GM12878 (cell line): ENCODE measurements at regions not wholly inside any gene's neighbourhood (a gene's known extent, or its start where the extent isn't known, plus 50 kb on each side); places are given as distances from the start of the nearest gene placed in this dataset.

Experiments used
- ATAC-seq: fragments of 200-7000 bp; cut with Tn5 transposase; 3 replicates; pipeline ENCODE4 v1.9.1; 2020; ENCODE audit warnings: mild to moderate bottlenecking, moderate library complexity
- BruUV-seq: library from RNA; stranded (reverse); fragments of 400-500 nt; replicated peaks from 2 replicates; lab custom pipeline; 2021; lab: Mats Ljungman, UMichigan
- CTCF ChIA-PET: fragments of 300-600 bp; sonication (Branson Sonifier 250); formaldehyde crosslinking; extraction: SDS; loops from one replicate; lab custom pipeline; 2021; ENCODE audit warnings: inconsistent platforms; lab: Yijun Ruan, JAX
- POLR2A ChIA-PET: fragments of 350-600 bp; formaldehyde crosslinking; extraction: SDS; loops from one replicate; lab custom pipeline; 2021; ENCODE audit warnings: inconsistent platforms; lab: Charles Lee
- RAD21 ChIA-PET: fragments of 300-600 bp; sonication (Branson Sonifier 250); formaldehyde crosslinking; loops from one replicate; lab custom pipeline; 2023; ENCODE audit warnings: antibody characterized with exemption; ENCODE audit not compliant: unreplicated experiment; lab: Charles Lee
- SMC1A ChIA-PET: fragments of 300-600 bp; sonication (Branson Sonifier 250); formaldehyde crosslinking; loops from one replicate; lab custom pipeline; 2023; ENCODE audit not compliant: unreplicated experiment, uncharacterized antibody; lab: Charles Lee
- DNase-seq: peaks from one replicate; pipeline ENCODE4 v3.0.0-alpha.2; 2011; ENCODE audit warnings: low read depth, low spot score
- FAIRE-seq: peaks from 3 replicates; lab custom pipeline; 2011; peaks lifted over from hg19 to GRCh38; lab: Jason Lieb, UNC
- H2AFZ ChIP-seq: 2 replicates; pipeline ENCODE4 v1.6.0; 2011; ENCODE audit warnings: low read depth, low read length, control low read depth; ENCODE audit not compliant: control insufficient read depth
- H3K27ac ChIP-seq: 2 replicates; pipeline ENCODE4 v1.5.1; 2011; ENCODE audit warnings: control low read depth; ENCODE audit not compliant: control insufficient read depth, insufficient read depth
- H3K27me3 ChIP-seq, 2 experiments: replicated peaks in 1 of 2; 2 replicates each; pipeline versions ENCODE4 v1.6.0 to v1.6.1; 2011; ENCODE audit warnings: low read length in 1 of 2; ENCODE audit not compliant: control insufficient read depth in 2 of 2, insufficient read depth in 2 of 2
- H3K36me3 ChIP-seq, 2 experiments: 2 replicates each; pipeline ENCODE4 v1.5.1; 2011; ENCODE audit warnings: low read length in 1 of 2; ENCODE audit not compliant: control insufficient read depth in 2 of 2, insufficient read depth in 2 of 2
- H3K4me1 ChIP-seq: 2 replicates; pipeline ENCODE4 v1.6.1; 2011; ENCODE audit warnings: mild to moderate bottlenecking, low read length, moderate library complexity, mixed read lengths; ENCODE audit not compliant: control insufficient read depth, insufficient read depth
- H3K4me2 ChIP-seq: 2 replicates; pipeline ENCODE4 v1.6.0; 2011; ENCODE audit warnings: control low read depth; ENCODE audit not compliant: control insufficient read depth, insufficient read depth
- H3K4me3 ChIP-seq: fragments of 200-600 bp; sonication (generic); 2 replicates; pipeline ENCODE4 v1.5.1; 2016
- H3K79me2 ChIP-seq: 2 replicates; pipeline ENCODE4 v1.6.0; 2011; ENCODE audit warnings: low read length; ENCODE audit not compliant: control insufficient read depth, insufficient read depth
- H3K9ac ChIP-seq: 2 replicates; pipeline ENCODE4 v1.8.0; 2011; ENCODE audit warnings: low read length, control low read depth, mixed read lengths; ENCODE audit not compliant: control insufficient read depth, insufficient read depth
- H3K9me3 ChIP-seq: replicated peaks from 3 replicates; pipeline ENCODE4 v1.5.1; 2011; ENCODE audit warnings: mild to moderate bottlenecking, low read length; ENCODE audit not compliant: control insufficient read depth, insufficient read depth
- H4K20me1 ChIP-seq: 2 replicates; pipeline ENCODE4 v1.6.0; 2011; ENCODE audit not compliant: control insufficient read depth, insufficient read depth
- CHD4 ChIP-seq: fragments of 200-600 bp; sonication (generic); IDR thresholded peaks from 2 replicates; pipeline ENCODE4 v1.6.1; 2016; ENCODE audit warnings: mild to moderate bottlenecking
- CREM ChIP-seq: IDR thresholded peaks from 2 replicates; pipeline ENCODE4 v1.6.1; 2014; ENCODE audit warnings: antibody characterized with exemption, low read depth
- GABPA ChIP-seq: IDR thresholded peaks from 2 replicates; pipeline ENCODE4 v1.6.1; 2014; ENCODE audit warnings: antibody characterized with exemption, low read depth, mild to moderate bottlenecking, inconsistent platforms
- NFYB ChIP-seq: IDR thresholded peaks from 2 replicates; pipeline ENCODE4 v1.6.1; 2011; ENCODE audit warnings: low read depth, mild to moderate bottlenecking, low read length, improper control_type of control experiment, moderate library complexity; ENCODE audit not compliant: insufficient read depth
- PML ChIP-seq: IDR thresholded peaks from 2 replicates; pipeline ENCODE4 v1.6.1; 2012; ENCODE audit warnings: low read length, inconsistent platforms
- RUNX3 ChIP-seq: IDR thresholded peaks from 2 replicates; pipeline ENCODE4 v1.6.1; 2012; ENCODE audit warnings: low read length, inconsistent platforms
- WGBS: methylation state at CpG from one replicate; pipeline ENCODE4 v1.1.6; 2016; ENCODE audit warnings: low lambda C conversion rate; ENCODE audit not compliant: insufficient replicate concordance, insufficient coverage; ENCODE audit errors: missing lambda C conversion rate; 5-methylcytosine and 5-hydroxymethylcytosine counted together
- in situ Hi-C: fragments of 300-500 bp; cut with MboI; formaldehyde crosslinking; loops from 9 replicates; pipeline ENCODE4 v1.14.3; 2018; ENCODE audit warnings: mixed read lengths
- intact Hi-C: fragments of 100-400 bp; cut with micrococcal nuclease; formaldehyde crosslinking; loops from one replicate; pipeline ENCODE4 v1.14.2; 2022; ENCODE audit not compliant: unreplicated experiment
- TF ChIP-seq, protein P1 (sequence below): IDR thresholded peaks from 2 replicates; pipeline ENCODE4 v1.6.1; 2011; ENCODE audit warnings: low read depth, mild to moderate bottlenecking, low read length, moderate library complexity, borderline replicate concordance; ENCODE audit errors: extremely low read depth
- TF ChIP-seq, protein P2 (sequence below): fragments of 450-650 bp; IDR thresholded peaks from 2 replicates; pipeline ENCODE4 v1.6.1; 2018; ENCODE audit warnings: mild to moderate bottlenecking, low read depth, moderate library complexity; ENCODE audit not compliant: partially characterized antibody
- TF ChIP-seq, protein P3 (sequence below): fragments of 150-350 bp; IDR thresholded peaks from 2 replicates; pipeline ENCODE4 v1.6.1; 2014; ENCODE audit warnings: mild to moderate bottlenecking, low read depth, low read length
- TF ChIP-seq, protein P4 (sequence below): IDR thresholded peaks from 2 replicates; pipeline ENCODE4 v1.6.1; 2012; ENCODE audit warnings: low read depth, low read length, improper control_type of control experiment

- Histone ChIP-seq H3K27me3 (no peaks in the 10 kb centered on the region), H3K4me3 (no peak overlapping the region), H3K9ac (no peak overlapping the region), H2AFZ (no peak overlapping the region), H3K36me3 (no peaks in the 10 kb centered on the region), H3K4me2 (no peak overlapping the region), H3K4me1 (no peaks in the 10 kb centered on the region), H3K79me2 (no peaks in the 10 kb centered on the region), H4K20me1 (no peaks in the 10 kb centered on the region), H3K9me3 (no peaks in the 10 kb centered on the region), H3K27ac (no peak overlapping the region)
- CTCF ChIA-PET = no interaction called here
- RAD21 ChIA-PET = no interaction called here
- POLR2A ChIA-PET = no interaction called here
- DNase-seq (no peak), ATAC-seq (no peak), FAIRE-seq (no peak)
- in situ Hi-C loops (no loop called here), intact Hi-C loops (no loop called here)
- TF ChIP-seq, protein P1, sequence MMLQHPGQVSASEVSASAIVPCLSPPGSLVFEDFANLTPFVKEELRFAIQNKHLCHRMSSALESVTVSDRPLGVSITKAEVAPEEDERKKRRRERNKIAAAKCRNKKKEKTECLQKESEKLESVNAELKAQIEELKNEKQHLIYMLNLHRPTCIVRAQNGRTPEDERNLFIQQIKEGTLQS = no peak
- TF ChIP-seq RUNX3 = no peak
- TF ChIP-seq GABPA = no peak
- TF ChIP-seq CREM = no peak
- TF ChIP-seq CHD4 = no peak
- no peak for TF ChIP-seq NFYB
- TF ChIP-seq, protein P2, sequence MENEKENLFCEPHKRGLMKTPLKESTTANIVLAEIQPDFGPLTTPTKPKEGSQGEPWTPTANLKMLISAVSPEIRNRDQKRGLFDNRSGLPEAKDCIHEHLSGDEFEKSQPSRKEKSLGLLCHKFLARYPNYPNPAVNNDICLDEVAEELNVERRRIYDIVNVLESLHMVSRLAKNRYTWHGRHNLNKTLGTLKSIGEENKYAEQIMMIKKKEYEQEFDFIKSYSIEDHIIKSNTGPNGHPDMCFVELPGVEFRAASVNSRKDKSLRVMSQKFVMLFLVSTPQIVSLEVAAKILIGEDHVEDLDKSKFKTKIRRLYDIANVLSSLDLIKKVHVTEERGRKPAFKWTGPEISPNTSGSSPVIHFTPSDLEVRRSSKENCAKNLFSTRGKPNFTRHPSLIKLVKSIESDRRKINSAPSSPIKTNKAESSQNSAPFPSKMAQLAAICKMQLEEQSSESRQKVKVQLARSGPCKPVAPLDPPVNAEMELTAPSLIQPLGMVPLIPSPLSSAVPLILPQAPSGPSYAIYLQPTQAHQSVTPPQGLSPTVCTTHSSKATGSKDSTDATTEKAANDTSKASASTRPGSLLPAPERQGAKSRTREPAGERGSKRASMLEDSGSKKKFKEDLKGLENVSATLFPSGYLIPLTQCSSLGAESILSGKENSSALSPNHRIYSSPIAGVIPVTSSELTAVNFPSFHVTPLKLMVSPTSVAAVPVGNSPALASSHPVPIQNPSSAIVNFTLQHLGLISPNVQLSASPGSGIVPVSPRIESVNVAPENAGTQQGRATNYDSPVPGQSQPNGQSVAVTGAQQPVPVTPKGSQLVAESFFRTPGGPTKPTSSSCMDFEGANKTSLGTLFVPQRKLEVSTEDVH = no peak
- TF ChIP-seq, protein P3, sequence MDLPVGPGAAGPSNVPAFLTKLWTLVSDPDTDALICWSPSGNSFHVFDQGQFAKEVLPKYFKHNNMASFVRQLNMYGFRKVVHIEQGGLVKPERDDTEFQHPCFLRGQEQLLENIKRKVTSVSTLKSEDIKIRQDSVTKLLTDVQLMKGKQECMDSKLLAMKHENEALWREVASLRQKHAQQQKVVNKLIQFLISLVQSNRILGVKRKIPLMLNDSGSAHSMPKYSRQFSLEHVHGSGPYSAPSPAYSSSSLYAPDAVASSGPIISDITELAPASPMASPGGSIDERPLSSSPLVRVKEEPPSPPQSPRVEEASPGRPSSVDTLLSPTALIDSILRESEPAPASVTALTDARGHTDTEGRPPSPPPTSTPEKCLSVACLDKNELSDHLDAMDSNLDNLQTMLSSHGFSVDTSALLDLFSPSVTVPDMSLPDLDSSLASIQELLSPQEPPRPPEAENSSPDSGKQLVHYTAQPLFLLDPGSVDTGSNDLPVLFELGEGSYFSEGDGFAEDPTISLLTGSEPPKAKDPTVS = no peak
- TF ChIP-seq PML = no peak
- TF ChIP-seq, protein P4, sequence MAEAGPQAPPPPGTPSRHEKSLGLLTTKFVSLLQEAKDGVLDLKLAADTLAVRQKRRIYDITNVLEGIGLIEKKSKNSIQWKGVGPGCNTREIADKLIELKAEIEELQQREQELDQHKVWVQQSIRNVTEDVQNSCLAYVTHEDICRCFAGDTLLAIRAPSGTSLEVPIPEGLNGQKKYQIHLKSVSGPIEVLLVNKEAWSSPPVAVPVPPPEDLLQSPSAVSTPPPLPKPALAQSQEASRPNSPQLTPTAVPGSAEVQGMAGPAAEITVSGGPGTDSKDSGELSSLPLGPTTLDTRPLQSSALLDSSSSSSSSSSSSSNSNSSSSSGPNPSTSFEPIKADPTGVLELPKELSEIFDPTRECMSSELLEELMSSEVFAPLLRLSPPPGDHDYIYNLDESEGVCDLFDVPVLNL = no peak
- SMC1A ChIA-PET = no interaction called here
- no TSS peak for BruUV-seq
- WGBS = 0% methylated on average over 1 of the region's 1 CpG
These were observed 433.2 kb upstream of the BCHE start for GRCh38 chr3:166270429-166270828.
